HG03571 (cell line): ENCODE measurements at regions not wholly inside any gene's neighbourhood (a gene's known extent, or its start where the extent isn't known, plus 50 kb on each side); places are given as distances from the start of the nearest gene placed in this dataset.
"Not testable (repeated sequence)": the region's sequence is repeated elsewhere in the genome, so short reads cannot be mapped to it uniquely, and the experiment has no call there.

Experiments used
- ATAC-seq: cut with Tn5 transposase; IDR thresholded peaks from one replicate; pipeline ENCODE4 v1.9.1; 2021; ENCODE audit not compliant: unreplicated experiment

DNA sequence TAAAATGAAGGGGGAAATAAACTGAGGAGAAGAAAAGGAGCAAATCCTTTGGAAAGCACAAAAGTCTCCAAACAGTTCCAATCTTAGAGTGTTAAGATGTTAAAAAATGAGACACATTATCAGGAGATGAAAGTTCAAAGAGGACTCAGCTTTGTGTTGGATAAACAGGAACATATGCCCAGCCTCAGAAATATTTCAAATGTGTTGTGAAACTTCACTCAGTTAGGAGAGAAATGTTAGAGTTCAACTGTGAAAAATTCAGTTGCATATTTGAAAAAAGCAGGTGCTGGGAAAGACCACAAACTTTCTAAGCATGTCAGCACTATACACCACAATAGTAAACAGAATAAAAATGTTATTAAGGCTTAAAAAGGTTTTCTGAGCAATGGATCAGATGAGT lies 136.8 kb upstream of the PRKD1 start:
- ATAC-seq: no peak

DNA sequence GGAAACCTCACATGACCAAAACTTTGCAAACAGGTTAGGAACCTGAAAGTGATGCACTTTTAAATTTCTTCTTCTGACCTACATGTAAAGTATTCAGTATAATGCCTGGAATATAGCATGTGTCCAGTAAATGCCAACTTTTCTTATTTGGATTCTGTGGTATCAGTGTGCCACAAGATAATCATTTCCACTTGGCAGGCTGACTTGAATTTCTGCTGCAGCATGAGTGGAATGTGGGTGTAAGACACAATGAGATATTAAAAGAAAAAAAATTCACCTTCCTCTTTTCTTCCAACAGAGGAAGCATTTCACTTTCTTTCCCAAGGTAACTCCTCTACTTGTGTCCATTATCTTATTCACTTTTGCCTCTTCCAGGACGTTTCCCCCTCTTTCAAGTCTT lies 141.9 kb upstream of the PRKD1 start:
- no peak for ATAC-seq

- ATAC-seq: not testable (repeated sequence)
Observed at GRCh38 chr14:30072454-30072853, 144.8 kb upstream of the PRKD1 start.

GRCh38 chr14:30077946-30078345 lies 150.3 kb upstream of the PRKD1 start:
- ATAC-seq: no peak

DNA sequence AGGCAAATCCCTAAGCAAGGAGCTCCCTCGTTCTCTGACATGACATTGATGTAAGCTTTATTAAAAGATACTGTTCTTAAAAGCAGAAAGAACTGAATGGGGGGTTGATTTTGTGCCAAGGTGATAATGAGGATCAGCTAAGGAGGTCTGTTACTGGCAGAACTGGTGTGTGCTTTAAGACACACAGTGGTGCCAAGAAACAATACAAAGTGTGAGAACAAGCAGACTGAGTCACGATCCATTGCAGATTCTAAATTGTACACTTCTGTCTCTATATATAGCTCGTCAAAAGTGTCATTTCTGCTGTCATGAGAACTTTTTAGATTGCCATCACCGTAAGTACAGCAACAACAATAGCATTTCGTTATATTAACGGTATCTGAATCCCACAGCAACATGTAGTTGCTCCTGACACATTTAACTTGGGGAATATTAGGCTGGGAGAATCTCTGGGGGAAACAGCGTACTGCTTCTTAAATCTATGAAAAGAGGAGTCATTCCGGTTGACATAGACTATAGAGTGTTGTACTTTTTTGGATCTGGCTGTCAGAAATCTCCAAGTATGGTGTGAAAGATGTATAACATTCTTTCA lies 151.3 kb upstream of the PRKD1 start:
- no peak for ATAC-seq

DNA sequence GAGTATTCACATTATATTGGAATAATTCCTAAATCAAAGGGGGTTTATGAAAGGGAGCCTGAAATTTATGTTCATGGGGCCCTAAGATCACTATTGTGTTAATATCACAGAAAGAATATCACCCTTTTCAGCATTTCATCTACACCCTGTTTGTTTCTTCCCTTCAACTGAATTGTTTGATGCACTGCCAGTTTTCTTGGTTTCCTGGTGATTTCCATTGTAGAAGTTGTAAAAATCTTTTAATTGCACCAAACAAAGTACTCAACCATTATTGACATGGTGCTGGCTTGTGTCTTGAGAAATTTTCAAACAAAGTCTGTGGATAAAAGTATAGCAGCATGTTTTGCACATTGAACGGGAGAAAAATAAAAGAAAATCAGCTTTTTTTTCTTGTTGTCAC lies 154.8 kb upstream of the PRKD1 start:
- ATAC-seq: no peak

DNA sequence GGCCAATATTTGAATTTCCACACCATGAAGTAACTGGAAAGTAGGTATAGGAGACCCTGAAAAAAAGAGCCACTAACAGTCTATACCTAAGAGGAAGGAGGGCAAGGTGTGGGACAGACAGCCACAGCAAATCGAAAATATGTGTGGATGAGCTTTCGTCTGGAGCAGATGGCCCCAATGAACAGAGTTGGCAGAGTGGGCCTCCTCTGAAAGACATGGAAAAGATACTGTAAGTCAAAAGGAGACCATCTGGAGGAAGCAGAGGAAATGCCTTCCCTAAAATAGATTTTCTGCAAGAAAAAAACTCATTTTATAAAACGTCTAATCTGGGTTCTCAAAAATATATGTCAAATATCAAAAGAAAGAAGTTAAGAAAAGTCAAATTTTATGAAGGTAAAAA lies 157.2 kb upstream of the PRKD1 start:
- no peak for ATAC-seq

DNA sequence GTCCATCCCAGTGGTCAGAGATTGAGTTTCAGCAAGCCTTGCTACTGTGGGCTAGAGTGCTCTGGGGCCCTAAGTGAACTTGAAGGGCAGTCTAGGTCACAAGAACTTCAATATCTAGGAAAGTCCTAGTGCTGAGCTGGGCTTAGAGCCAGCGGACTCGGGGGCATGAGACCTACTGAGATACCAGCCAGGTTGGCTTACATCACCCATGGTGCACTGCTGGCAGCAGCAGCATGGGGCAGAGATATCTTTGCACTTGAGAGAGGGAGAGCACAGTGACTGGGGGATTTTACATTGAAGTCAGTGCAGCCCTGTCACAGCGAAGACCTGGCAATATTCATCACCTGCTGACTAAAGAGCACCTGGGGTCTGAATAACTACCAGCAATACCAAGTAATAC lies 158.3 kb upstream of the PRKD1 start:
- no peak for ATAC-seq

DNA sequence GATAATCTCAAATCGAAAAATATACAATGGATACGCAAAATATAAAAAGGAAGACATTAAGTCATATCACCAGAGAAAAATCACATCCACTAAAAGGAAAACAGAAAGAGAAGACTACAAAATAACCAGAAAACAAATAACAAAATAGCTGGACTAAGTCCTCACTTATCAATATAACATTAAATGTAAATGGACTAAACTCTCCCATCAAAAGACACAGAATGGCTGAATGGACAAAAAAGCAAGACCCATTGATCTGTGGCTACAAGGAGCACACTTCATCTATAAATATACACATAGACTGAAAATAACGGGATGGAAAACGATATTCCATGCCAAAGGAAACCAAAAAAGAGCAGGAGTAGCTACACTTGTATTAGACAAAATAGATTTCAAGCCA lies 161.0 kb upstream of the PRKD1 start:
- ATAC-seq: no peak

GRCh38 chr14:30108975-30109700 lies 181.5 kb upstream of the PRKD1 start:
- no peak for ATAC-seq

GRCh38 chr14:30114051-30114450 lies 186.4 kb upstream of the PRKD1 start:
- no peak for ATAC-seq

GRCh38 chr14:30115756-30116155 lies 188.1 kb upstream of the PRKD1 start:
- ATAC-seq: no peak

GRCh38 chr14:30118992-30119640 lies 191.5 kb upstream of the PRKD1 start:
- no peak for ATAC-seq

- no peak for ATAC-seq
Observed at GRCh38 chr14:30125322-30125979, 197.8 kb upstream of the PRKD1 start.

DNA sequence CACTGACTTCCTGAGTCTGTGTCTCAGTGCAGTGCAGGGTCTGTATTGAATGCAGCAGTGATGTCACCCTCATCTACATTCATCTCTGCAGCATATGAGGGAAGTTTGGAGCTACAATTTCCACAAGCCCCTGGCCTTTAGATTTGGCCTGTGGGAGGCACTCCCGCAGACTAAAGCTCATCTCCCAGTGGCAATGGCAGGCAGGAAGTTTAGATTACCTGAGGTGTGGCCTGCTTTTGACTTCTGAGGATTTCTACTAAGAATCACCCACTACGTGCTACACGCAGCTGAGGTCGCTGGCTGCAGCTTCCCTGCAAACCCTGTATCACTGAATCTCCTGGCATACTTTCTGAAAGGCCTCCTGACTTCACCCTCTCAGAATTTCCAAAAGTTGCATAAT lies 202.2 kb upstream of the PRKD1 start:
- no peak for ATAC-seq

- ATAC-seq: no peak
Observed at GRCh38 chr14:30131581-30132097, 204.0 kb upstream of the PRKD1 start.

GRCh38 chr14:30132196-30132595 lies 204.5 kb upstream of the PRKD1 start:
- no peak for ATAC-seq

GRCh38 chr14:30134936-30135335 lies 207.3 kb upstream of the PRKD1 start:
- ATAC-seq: no peak

- ATAC-seq: no peak
Observed at GRCh38 chr14:30138567-30138966, 210.9 kb upstream of the PRKD1 start.

- ATAC-seq: no peak
Observed at GRCh38 chr14:30142216-30142615, 214.6 kb upstream of the PRKD1 start.

- no peak for ATAC-seq
Observed at GRCh38 chr14:30143627-30144026, 216.0 kb upstream of the PRKD1 start.

- no peak for ATAC-seq
Observed at GRCh38 chr14:30153717-30154116, 226.1 kb upstream of the PRKD1 start.
